IMR-90 (cell line): ENCODE measurements at regions not wholly inside any gene's neighbourhood (a gene's known extent, or its start where the extent isn't known, plus 50 kb on each side); places are given as distances from the start of the nearest gene placed in this dataset.

Experiments
- ATAC-seq: fragments of 200-7000 bp; cut with Tn5 transposase; 2 replicates; pipeline ENCODE4 v1.9.1; 2020; ENCODE audit warnings: low read depth, mild to moderate bottlenecking, moderate library complexity
- BruUV-seq: library from RNA; stranded (reverse); fragments of 400-500 nt; replicated peaks from 2 replicates; lab custom pipeline; 2021; lab: Mats Ljungman, UMichigan
- CTCF ChIA-PET: fragments of 300-600 bp; formaldehyde crosslinking; extraction: SDS; loops from one replicate; lab custom pipeline; 2021; ENCODE audit warnings: antibody characterized with exemption; lab: Yijun Ruan, JAX
- POLR2A ChIA-PET: fragments of 300-600 bp; sonication (Branson Sonifier 250); formaldehyde crosslinking; loops from one replicate; lab custom pipeline; 2022; ENCODE audit warnings: antibody characterized with exemption; ENCODE audit not compliant: unreplicated experiment; lab: Charles Lee
- DNase-seq: peaks from one replicate; pipeline ENCODE4 v3.0.0; 2013
- H2AFZ ChIP-seq: replicated peaks from 2 replicates; pipeline ENCODE3; 2013; ENCODE audit warnings: low read length, mild to moderate bottlenecking; ENCODE audit not compliant: poor library complexity
- H2AK5ac ChIP-seq: 2 replicates; pipeline ENCODE4 v1.6.1; 2013; ENCODE audit warnings: low read depth, low read length, inconsistent platforms
- H2AK9ac ChIP-seq: replicated peaks from 2 replicates; pipeline ENCODE3; 2013; ENCODE audit warnings: mild to moderate bottlenecking, low read depth, low read length, moderate library complexity; ENCODE audit not compliant: poor library complexity
- H2BK120ac ChIP-seq: 2 replicates; pipeline ENCODE4 v1.6.1; 2013; ENCODE audit warnings: low read depth, low read length, inconsistent platforms
- H2BK15ac ChIP-seq: 3 replicates; pipeline ENCODE4 v1.6.1; 2013; ENCODE audit warnings: low read depth, low read length, inconsistent platforms
- H2BK20ac ChIP-seq: 2 replicates; pipeline ENCODE4 v1.6.1; 2013; ENCODE audit warnings: low read depth, mild to moderate bottlenecking, inconsistent platforms, low read length, moderate library complexity
- H2BK5ac ChIP-seq: 2 replicates; pipeline ENCODE4 v1.6.1; 2013; ENCODE audit warnings: mild to moderate bottlenecking, low read depth, low read length, inconsistent platforms; ENCODE audit not compliant: poor library complexity, severe bottlenecking
- H3K14ac ChIP-seq: replicated peaks from 2 replicates; pipeline ENCODE4 v1.6.1; 2013; ENCODE audit warnings: low read depth, low read length, inconsistent platforms
- H3K18ac ChIP-seq: 2 replicates; pipeline ENCODE4 v1.6.1; 2013; ENCODE audit warnings: low read depth, low read length, control low read depth
- H3K23ac ChIP-seq: 2 replicates; pipeline ENCODE4 v1.6.1; 2013; ENCODE audit warnings: low read depth, low read length, inconsistent platforms
- H3K27ac ChIP-seq: 2 replicates; pipeline ENCODE4 v1.5.1; 2013; ENCODE audit warnings: mild to moderate bottlenecking, control low read depth, low read length; ENCODE audit not compliant: insufficient read depth
- H3K27me3 ChIP-seq: 2 replicates; pipeline ENCODE4 v1.6.1; 2013; ENCODE audit warnings: low read length; ENCODE audit not compliant: control insufficient read depth, insufficient read depth
- H3K36me3 ChIP-seq: 2 replicates; pipeline ENCODE4 v1.6.1; 2013; ENCODE audit warnings: low read length, mixed read lengths; ENCODE audit not compliant: control insufficient read depth, insufficient read depth
- H3K4ac ChIP-seq: 2 replicates; pipeline ENCODE4 v1.6.1; 2013; ENCODE audit warnings: low read depth, low read length, inconsistent platforms
- H3K4me1 ChIP-seq: 2 replicates; pipeline ENCODE4 v1.6.1; 2013; ENCODE audit warnings: low read length, mixed read lengths; ENCODE audit not compliant: control insufficient read depth, insufficient read depth
- H3K4me2 ChIP-seq: 2 replicates; pipeline ENCODE4 v1.6.1; 2013; ENCODE audit warnings: low read depth, mild to moderate bottlenecking, control low read depth, low read length, moderate library complexity
- H3K4me3 ChIP-seq: 2 replicates; pipeline ENCODE4 v1.5.1; 2013; ENCODE audit warnings: low read depth, mild to moderate bottlenecking, control low read depth, low read length, moderate library complexity; ENCODE audit not compliant: insufficient read depth
- H3K56ac ChIP-seq: 2 replicates; pipeline ENCODE4 v1.6.1; 2013; ENCODE audit warnings: low read length, inconsistent platforms; ENCODE audit not compliant: insufficient read depth; ENCODE audit errors: extremely low read depth
- H3K79me1 ChIP-seq, 2 experiments: 2 replicates each; pipeline ENCODE4 v1.6.1; 2013; ENCODE audit warnings: low read length in 2 of 2, inconsistent platforms in 1 of 2, low read depth in 1 of 2
- H3K9ac ChIP-seq: 2 replicates; pipeline ENCODE4 v1.6.1; 2013; ENCODE audit warnings: low read depth, low read length, control low read depth
- H3K9me1 ChIP-seq: 2 replicates; pipeline ENCODE4 v1.6.1; 2013; ENCODE audit warnings: low read length, inconsistent platforms; ENCODE audit not compliant: insufficient read depth
- H3K9me3 ChIP-seq: 2 replicates; pipeline ENCODE4 v1.6.1; 2013; ENCODE audit warnings: low read length; ENCODE audit not compliant: control insufficient read depth, insufficient read depth
- H4K20me1 ChIP-seq: 2 replicates; pipeline ENCODE4 v1.6.1; 2013; ENCODE audit warnings: low read length, inconsistent platforms; ENCODE audit not compliant: insufficient read depth
- H4K5ac ChIP-seq: 2 replicates; pipeline ENCODE4 v1.6.1; 2013; ENCODE audit warnings: mild to moderate bottlenecking, low read depth, low read length, control low read depth
- H4K8ac ChIP-seq, 2 experiments: 2 replicates each; pipeline ENCODE4 v1.6.1; 2013; ENCODE audit warnings: low read depth in 2 of 2, low read length in 2 of 2, control low read depth in 1 of 2, inconsistent platforms in 1 of 2
- H4K91ac ChIP-seq: 2 replicates; pipeline ENCODE4 v1.6.1; 2013; ENCODE audit warnings: low read depth, low read length, inconsistent platforms; ENCODE audit not compliant: insufficient read depth
- BHLHE40 ChIP-seq: fragments of 150-350 bp; IDR thresholded peaks from 2 replicates; pipeline ENCODE4 v1.6.1; 2016; ENCODE audit warnings: mild to moderate bottlenecking, low read depth, low read length
- CEBPB ChIP-seq: IDR thresholded peaks from 2 replicates; pipeline ENCODE4 v1.6.1; 2012; ENCODE audit warnings: low read depth, low read length, improper control_type of control experiment
- CHD1 ChIP-seq: IDR thresholded peaks from 2 replicates; pipeline ENCODE4 v1.6.1; 2012; ENCODE audit warnings: low read depth, low read length, improper control_type of control experiment
- CTCF ChIP-seq: conservative IDR thresholded peaks from 2 replicates; pipeline ENCODE4 v1.5.1; 2012; ENCODE audit warnings: mild to moderate bottlenecking, low read depth, low read length, improper control_type of control experiment
- ELK1 ChIP-seq: fragments of 150-350 bp; IDR thresholded peaks from 2 replicates; pipeline ENCODE4 v1.6.1; 2016; ENCODE audit warnings: low read depth, mild to moderate bottlenecking, low read length, moderate library complexity, borderline replicate concordance
- FOS ChIP-seq: fragments of 150-350 bp; IDR thresholded peaks from 2 replicates; pipeline ENCODE4 v1.6.1; 2016; ENCODE audit warnings: low read depth, low read length
- MAFK ChIP-seq: IDR thresholded peaks from 2 replicates; pipeline ENCODE4 v1.6.1; 2012; ENCODE audit warnings: low read depth, low read length, improper control_type of control experiment
- MAZ ChIP-seq: IDR thresholded peaks from 2 replicates; pipeline ENCODE4 v1.6.1; 2012; ENCODE audit warnings: low read depth, mild to moderate bottlenecking, low read length, improper control_type of control experiment, moderate library complexity, borderline replicate concordance
- MXI1 ChIP-seq: IDR thresholded peaks from 2 replicates; pipeline ENCODE4 v1.6.1; 2012; ENCODE audit warnings: low read depth, mild to moderate bottlenecking, low read length, moderate library complexity, borderline replicate concordance
- NFE2L2 ChIP-seq: fragments of 150-350 bp; IDR thresholded peaks from 2 replicates; pipeline ENCODE4 v1.6.1; 2016; ENCODE audit warnings: low read depth, mild to moderate bottlenecking, low read length
- POLR2A ChIP-seq: IDR thresholded peaks from 2 replicates; pipeline ENCODE4 v1.6.1; 2012; ENCODE audit warnings: mild to moderate bottlenecking, low read depth, low read length
- RAD21 ChIP-seq: IDR thresholded peaks from 2 replicates; pipeline ENCODE4 v1.6.1; 2012; ENCODE audit warnings: low read length, improper control_type of control experiment
- RCOR1 ChIP-seq: IDR thresholded peaks from 2 replicates; pipeline ENCODE4 v1.6.1; 2012; ENCODE audit warnings: mild to moderate bottlenecking, low read length, improper control_type of control experiment; ENCODE audit not compliant: insufficient replicate concordance
- RFX5 ChIP-seq: IDR thresholded peaks from 2 replicates; pipeline ENCODE4 v1.8.0; 2012; ENCODE audit warnings: low read depth, mild to moderate bottlenecking, low read length, moderate library complexity
- SMC3 ChIP-seq: fragments of 150-350 bp; IDR thresholded peaks from 2 replicates; pipeline ENCODE4 v1.6.1; 2016; ENCODE audit warnings: low read depth, mild to moderate bottlenecking, antibody characterized with exemption, low read length, moderate library complexity
- USF2 ChIP-seq: fragments of 150-350 bp; IDR thresholded peaks from 2 replicates; pipeline ENCODE4 v1.6.1; 2017; ENCODE audit warnings: mild to moderate bottlenecking, antibody characterized with exemption, low read length, low read depth
- WGBS, 2 experiments: methylation state at CpG; one replicate each; pipeline versions ENCODE4 v1.1.5 to v1.1.7; 2013; ENCODE audit warnings: missing lambda C conversion rate in 2 of 2; ENCODE audit not compliant: insufficient read length in 1 of 2; ENCODE audit errors: extremely low coverage in 2 of 2; 5-methylcytosine and 5-hydroxymethylcytosine counted together
- dilution Hi-C: fragments of 300-500 bp; cut with HindIII; formaldehyde crosslinking; loops from one replicate; pipeline ENCODE4 v1.14.3; 2018; ENCODE audit warnings: low sequenced_read_pairs; ENCODE audit not compliant: unreplicated experiment
- in situ Hi-C: fragments of 300-500 bp; cut with MboI; formaldehyde crosslinking; loops from 3 replicates; pipeline ENCODE4 v1.14.3; 2019; ENCODE audit warnings: low sequenced_read_pairs, inconsistent platforms, mixed read lengths
- intact Hi-C: fragments of 100-400 bp; cut with micrococcal nuclease; formaldehyde crosslinking; loops from 2 replicates; pipeline ENCODE4 v1.10.0; 2022

GRCh38 chr5:61823781-61824180 is 482.2 kb upstream of the KIF2A start:
- no TSS peak for BruUV-seq
- no peak for DNase-seq
- no peak overlapping the region for H3K4ac ChIP-seq

More at GRCh38 chr5:61823781-61824180, 482.2 kb upstream of the KIF2A start:
- Histone ChIP-seq H3K4me2 (no peak overlapping the region), H3K9me1 (no peaks in the 10 kb centered on the region), H2AFZ (no peak overlapping the region), H2BK5ac (no peak overlapping the region), H3K36me3 (no peaks in the 10 kb centered on the region), H2BK120ac (no peak overlapping the region), H2AK9ac (no peak overlapping the region), H3K14ac (no peak overlapping the region), H4K91ac (no peak overlapping the region), H3K79me1 (no peaks in the 10 kb centered on the region), H3K18ac (no peak overlapping the region), H2BK15ac (no peak overlapping the region), H2AK5ac (no peak overlapping the region), H4K20me1 (no peaks in the 10 kb centered on the region), H3K23ac (no peak overlapping the region), H3K56ac (no peak overlapping the region), H3K27me3 (no peaks in the 10 kb centered on the region; the same call in 1 of the 2 replicates), H3K27ac (no peak overlapping the region), H3K9me3 (no peaks in the 10 kb centered on the region), H3K9ac (no peak overlapping the region), H2BK20ac (no peak overlapping the region), H3K4me3 (no peak overlapping the region), H4K5ac (no peak overlapping the region), H4K8ac (no peak overlapping the region), H3K4me1 (no peaks in the 10 kb centered on the region)
- intact Hi-C loops: no loop called here
- WGBS, 2 experiments: no CpG with 5 or more reads among the region's 2 CpGs
- dilution Hi-C loops: no loop called here
- ChIA-PET POLR2A (no interaction called here), CTCF (no interaction called here)
- TF ChIP-seq RFX5: no peak
- TF ChIP-seq RAD21: no peak
- no peak for TF ChIP-seq USF2
- no peak for TF ChIP-seq ELK1
- TF ChIP-seq SMC3: no peak
- no peak for TF ChIP-seq NFE2L2
- TF ChIP-seq CTCF: no peak
- TF ChIP-seq MAZ: no peak
- no peak for TF ChIP-seq CHD1
- TF ChIP-seq MAFK: no peak
- TF ChIP-seq CEBPB: no peak
- no peak for TF ChIP-seq POLR2A
- TF ChIP-seq FOS: no peak
- no peak for TF ChIP-seq BHLHE40
- no peak for TF ChIP-seq MXI1
- no peak for TF ChIP-seq RCOR1
- in situ Hi-C loops: loop anchor here (25.0 kb wide), 1 partner anchor 486 kb away; the partner anchor contains the start of gene ZSWIM6
- no peak for ATAC-seq
